ENCODE measurements at regions not wholly inside any gene's neighbourhood (a gene's known extent, or its start where the extent isn't known, plus 50 kb on each side); places are given as distances from the start of the nearest gene placed in this dataset.

DNA sequence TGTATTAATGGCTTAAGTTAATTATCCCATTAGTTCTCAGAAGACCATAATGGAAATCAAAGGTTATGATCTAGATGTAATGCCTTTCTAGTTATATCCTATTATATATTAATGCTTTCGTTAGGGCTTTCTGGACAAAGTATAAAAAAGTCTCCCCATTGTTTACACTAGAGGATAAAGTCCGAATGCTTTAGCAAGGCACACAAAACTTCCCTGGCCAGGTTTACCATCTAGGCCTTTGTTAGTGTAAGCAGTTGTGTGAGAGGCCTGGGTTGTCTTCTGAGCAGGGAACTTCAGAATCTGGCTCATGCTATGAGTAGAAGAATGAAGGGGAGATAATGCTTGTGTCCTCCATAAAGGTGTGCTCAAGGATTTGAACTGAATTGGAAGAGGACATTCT lies 106.3 kb upstream of the MEIS2 start:
- TF ChIP-seq JUNB (IDR thresholded peaks at IDR 0.05; ENCODE audit: unreplicated experiment) (no peak), POLR2AphosphoS5 (IDR thresholded peaks at IDR 0.05; ENCODE audit: low read depth) (no peak), CREB1 (CRISPR knock-in tag; IDR thresholded peaks at IDR 0.05; ENCODE audit: low read depth) (no peak)
- TF ChIP-seq, protein P1, sequence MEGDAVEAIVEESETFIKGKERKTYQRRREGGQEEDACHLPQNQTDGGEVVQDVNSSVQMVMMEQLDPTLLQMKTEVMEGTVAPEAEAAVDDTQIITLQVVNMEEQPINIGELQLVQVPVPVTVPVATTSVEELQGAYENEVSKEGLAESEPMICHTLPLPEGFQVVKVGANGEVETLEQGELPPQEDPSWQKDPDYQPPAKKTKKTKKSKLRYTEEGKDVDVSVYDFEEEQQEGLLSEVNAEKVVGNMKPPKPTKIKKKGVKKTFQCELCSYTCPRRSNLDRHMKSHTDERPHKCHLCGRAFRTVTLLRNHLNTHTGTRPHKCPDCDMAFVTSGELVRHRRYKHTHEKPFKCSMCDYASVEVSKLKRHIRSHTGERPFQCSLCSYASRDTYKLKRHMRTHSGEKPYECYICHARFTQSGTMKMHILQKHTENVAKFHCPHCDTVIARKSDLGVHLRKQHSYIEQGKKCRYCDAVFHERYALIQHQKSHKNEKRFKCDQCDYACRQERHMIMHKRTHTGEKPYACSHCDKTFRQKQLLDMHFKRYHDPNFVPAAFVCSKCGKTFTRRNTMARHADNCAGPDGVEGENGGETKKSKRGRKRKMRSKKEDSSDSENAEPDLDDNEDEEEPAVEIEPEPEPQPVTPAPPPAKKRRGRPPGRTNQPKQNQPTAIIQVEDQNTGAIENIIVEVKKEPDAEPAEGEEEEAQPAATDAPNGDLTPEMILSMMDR (conservative IDR thresholded peaks at IDR 0.05; ENCODE audit: low read depth in 2 of 2): no peak

Data from GM23338 (cell line).